Gastroesophageal sphincter (tissue), 3 donors: ENCODE measurements at regions not wholly inside any gene's neighbourhood (a gene's known extent, or its start where the extent isn't known, plus 50 kb on each side); places are given as distances from the start of the nearest gene placed in this dataset.

ENCODE experiments used
- EP300 ChIP-seq: sonication (generic); formaldehyde crosslinking; IDR thresholded peaks from one replicate; pipeline ENCODE4 v1.6.1; 2017; ENCODE audit warnings: antibody characterized with exemption, mild to moderate bottlenecking
- POLR2A ChIP-seq, 2 donors: fragments of 450-650 bp; IDR thresholded peaks; one replicate each; pipeline ENCODE4 v1.6.1; 2017; ENCODE audit warnings: antibody characterized with exemption in 2 of 2, mild to moderate bottlenecking in 2 of 2, moderate library complexity in 1 of 2
- POLR2AphosphoS5 ChIP-seq: sonication (generic); formaldehyde crosslinking; IDR thresholded peaks from one replicate; pipeline ENCODE4 v1.6.1; 2017; ENCODE audit warnings: antibody characterized with exemption
- TF ChIP-seq, protein P1 (sequence below), 4 experiments: fragments of 200-600 bp in 2 of 4; fragments of 450-650 bp in 2 of 4; sonication (generic) in 1 of 4; IDR thresholded peaks; one replicate each; pipeline ENCODE4 v1.5.1; 2017 to 2019; ENCODE audit warnings: antibody characterized with exemption in 4 of 4, mild to moderate bottlenecking in 2 of 4, moderate library complexity in 2 of 4

DNA sequence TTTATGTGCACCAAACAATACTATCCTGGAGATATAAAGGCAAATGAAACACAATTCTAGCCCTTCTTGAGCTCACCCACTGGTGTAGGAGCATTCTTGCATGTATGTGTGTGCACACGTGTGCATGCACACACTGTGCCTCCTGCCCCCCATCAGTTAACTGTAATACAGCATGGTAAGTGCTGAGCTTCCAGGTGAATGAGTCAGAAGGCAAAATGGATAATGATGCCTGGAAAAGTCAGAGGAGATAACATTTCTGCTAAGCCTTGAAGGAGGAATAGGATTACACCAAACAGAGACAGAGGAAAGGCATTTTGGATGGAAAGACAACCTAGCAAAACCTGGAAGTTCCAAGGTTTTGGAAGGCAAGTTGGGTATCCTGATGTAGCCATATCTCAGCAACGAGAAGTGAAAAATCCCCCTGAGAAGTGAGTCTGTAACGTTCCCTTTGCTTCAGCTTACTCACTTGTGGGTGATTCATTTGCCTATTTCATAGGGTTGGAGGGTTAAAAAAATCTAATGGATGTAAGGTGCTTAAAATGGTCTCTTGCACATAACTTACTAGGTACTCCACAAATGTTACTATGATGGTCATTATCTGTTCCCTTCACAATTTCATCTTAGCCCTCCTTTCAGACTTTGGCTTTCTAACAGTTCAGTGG lies 101.4 kb upstream of the STC2 start:
- TF ChIP-seq, protein P1, sequence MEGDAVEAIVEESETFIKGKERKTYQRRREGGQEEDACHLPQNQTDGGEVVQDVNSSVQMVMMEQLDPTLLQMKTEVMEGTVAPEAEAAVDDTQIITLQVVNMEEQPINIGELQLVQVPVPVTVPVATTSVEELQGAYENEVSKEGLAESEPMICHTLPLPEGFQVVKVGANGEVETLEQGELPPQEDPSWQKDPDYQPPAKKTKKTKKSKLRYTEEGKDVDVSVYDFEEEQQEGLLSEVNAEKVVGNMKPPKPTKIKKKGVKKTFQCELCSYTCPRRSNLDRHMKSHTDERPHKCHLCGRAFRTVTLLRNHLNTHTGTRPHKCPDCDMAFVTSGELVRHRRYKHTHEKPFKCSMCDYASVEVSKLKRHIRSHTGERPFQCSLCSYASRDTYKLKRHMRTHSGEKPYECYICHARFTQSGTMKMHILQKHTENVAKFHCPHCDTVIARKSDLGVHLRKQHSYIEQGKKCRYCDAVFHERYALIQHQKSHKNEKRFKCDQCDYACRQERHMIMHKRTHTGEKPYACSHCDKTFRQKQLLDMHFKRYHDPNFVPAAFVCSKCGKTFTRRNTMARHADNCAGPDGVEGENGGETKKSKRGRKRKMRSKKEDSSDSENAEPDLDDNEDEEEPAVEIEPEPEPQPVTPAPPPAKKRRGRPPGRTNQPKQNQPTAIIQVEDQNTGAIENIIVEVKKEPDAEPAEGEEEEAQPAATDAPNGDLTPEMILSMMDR (IDR thresholded peaks at IDR 0.05): no peak
- TF ChIP-seq POLR2AphosphoS5 (no peak), POLR2A (IDR thresholded peaks at IDR 0.05) (no peak), EP300 (no peak)
